Suppressor macrophage (primary cell): ENCODE measurements at regions not wholly inside any gene's neighbourhood (a gene's known extent, or its start where the extent isn't known, plus 50 kb on each side); places are given as distances from the start of the nearest gene placed in this dataset.

Experiments used
- DNase-seq, 4 experiments: peaks; one replicate each; pipeline ENCODE4 v3.0.0-alpha.2; 2020 to 2022

DNA sequence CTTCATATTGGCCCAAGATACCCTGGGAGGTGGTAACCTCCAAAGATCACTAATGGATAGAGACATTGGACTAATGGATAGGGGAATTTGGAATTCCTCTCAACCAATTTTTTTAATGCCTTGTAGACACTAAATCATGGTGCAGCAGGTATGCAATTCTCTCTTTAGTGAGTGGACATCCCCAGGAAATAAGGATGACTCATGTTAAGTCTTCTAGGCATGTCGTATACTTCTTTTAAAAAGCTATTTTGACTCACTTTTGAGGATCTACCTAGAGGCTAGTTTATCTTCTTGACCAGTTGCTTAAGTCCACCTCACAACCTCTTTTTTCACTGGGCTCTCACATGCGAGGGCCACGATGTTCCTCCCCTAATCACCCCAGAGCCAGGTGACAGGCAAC, 211.6 kb upstream of the CDH12 start:
- no peak for DNase-seq

DNA sequence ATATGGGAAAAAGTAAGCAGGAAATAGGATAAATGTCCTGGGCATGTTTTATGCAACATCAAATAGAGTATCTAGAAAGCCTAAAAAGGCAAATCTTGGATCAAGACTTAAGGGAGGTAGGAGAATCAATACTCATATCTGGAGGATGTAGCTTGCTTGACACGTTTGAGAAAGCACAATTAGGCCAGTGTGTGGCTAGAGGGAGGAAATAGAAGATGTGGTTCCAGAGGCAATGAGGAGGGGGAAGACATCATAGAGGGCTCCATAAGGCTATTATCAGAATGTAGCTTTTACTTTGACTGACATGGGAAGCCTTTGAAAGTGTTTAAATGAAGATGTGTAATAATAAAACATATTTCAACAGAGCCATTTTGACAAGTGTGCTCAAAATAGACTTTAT, 200.7 kb upstream of the CDH12 start:
- no peak for DNase-seq

GRCh38 chr5:23042226-23042625, 189.1 kb upstream of the CDH12 start:
- no peak for DNase-seq

DNA sequence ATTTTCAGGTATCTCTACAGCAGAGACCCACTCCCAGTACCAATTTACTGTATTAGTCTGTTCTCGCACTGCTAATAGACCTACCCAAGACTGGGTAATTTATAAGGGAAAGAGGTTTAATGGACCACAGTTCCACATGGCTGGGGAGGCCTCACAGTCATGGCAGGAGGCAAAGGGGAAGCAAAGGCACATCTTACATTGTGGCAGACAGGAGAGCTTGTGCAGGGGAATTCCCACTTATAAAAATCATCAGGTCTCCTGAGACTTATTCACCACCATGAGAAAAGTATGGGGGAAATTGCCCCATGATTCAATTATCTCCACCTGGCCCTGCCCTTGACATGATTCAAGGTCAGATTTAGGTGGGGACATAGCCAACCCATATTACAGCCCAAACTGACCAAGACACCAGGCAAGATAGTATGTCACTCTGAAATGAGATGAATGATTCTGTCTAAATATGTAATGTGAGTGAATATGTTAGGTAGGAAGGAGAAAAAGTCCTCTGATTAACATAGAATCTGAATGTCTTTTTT, 182.5 kb upstream of the CDH12 start:
- DNase-seq, result no peak

DNA sequence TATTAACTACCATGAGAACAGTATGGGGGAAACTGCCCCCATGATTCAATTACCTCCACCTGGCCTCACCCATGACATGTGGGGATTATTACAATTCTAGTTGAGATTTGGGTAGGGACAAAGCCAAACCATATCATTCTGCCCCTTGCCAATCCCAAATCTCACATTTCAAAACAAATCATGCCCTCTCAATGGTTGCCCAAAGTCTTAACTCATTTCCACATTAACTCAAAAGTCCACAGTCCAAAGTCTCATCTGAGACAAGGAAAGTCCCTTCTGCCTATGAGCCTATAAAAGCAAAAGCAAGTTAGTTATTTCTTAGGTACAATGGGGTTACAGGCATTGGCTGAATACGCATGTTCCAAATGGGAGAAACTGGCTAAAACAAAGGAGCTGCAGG, 180.7 kb upstream of the CDH12 start:
- no peak for DNase-seq

- DNase-seq, result no peak
Observed at GRCh38 chr5:23029290-23029689, 176.1 kb upstream of the CDH12 start.

GRCh38 chr5:23028445-23029021, 175.4 kb upstream of the CDH12 start:
- DNase-seq, result no peak

GRCh38 chr5:23027830-23028229, 174.7 kb upstream of the CDH12 start:
- DNase-seq, result no peak

DNA sequence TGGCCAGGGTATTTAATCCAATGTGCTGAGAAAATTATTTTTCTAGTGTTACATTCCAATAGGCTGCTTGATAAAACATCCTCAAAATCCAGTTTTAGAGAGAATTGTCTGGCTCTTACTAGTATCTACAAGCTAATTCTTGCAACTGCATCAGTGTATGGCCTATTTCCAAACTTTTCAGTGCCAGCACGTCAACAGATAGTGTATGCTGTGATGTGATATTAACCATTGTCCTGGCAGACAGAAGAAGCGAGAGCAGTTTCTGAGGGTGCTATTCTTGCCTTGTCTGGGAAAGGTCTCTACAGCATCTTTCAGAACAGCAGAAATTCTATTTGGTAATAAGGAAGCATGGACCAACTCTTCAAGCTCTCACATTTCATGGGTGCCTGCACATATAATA, 174.2 kb upstream of the CDH12 start:
- no peak for DNase-seq

- no peak for DNase-seq
Observed at GRCh38 chr5:23026252-23027170, 173.4 kb upstream of the CDH12 start.

DNA sequence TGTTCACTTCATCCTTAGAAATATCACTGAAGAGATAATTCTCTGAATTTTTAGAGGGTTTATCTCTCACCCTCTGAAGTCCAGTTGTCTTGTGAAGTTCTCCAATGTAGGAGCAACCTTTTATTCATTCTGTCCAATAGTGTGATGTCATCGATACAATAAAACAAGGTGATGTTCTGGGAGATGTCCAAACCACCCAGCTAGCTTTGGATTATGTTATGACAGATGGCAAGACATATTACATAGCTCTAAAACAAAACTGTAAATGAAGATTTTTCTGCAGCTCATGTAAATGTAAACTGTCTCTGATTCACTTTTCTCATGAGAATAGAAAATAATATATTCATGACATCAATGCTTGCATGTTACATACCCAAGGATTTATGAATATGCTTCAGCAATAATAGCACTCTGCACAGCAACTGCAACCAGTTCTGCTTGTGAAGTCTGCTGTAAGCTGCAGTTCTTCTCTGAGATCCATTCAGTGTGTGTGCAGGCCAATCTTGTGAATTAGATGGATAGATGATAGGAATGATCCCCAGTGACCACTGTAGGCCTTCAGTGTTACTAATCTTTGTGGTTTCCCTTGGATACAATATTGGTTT, 172.6 kb upstream of the CDH12 start:
- no peak for DNase-seq

- DNase-seq, result no peak
Observed at GRCh38 chr5:23024470-23024869, 171.3 kb upstream of the CDH12 start.

DNA sequence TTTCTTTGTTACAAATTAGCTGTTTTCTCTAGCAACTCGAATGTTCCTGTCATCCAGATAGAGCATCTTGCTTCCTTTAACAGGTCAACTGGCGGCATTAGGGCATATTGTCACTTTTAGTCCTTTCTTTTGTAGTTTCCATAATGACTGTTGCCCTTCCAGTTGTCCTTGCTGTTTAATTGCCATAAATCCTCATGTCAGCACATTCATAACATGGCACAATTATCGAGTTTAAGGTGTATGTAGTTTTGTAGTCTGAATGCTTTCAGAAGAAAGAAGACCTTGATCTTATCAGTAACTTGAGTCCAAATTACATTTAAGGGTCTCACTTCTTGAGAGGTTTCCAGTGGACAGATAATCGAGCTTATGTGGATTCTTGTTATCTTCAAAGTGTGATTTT, 161.7 kb upstream of the CDH12 start:
- no peak for DNase-seq

- no peak for DNase-seq
Observed at GRCh38 chr5:23014266-23014665, 161.1 kb upstream of the CDH12 start.

DNA sequence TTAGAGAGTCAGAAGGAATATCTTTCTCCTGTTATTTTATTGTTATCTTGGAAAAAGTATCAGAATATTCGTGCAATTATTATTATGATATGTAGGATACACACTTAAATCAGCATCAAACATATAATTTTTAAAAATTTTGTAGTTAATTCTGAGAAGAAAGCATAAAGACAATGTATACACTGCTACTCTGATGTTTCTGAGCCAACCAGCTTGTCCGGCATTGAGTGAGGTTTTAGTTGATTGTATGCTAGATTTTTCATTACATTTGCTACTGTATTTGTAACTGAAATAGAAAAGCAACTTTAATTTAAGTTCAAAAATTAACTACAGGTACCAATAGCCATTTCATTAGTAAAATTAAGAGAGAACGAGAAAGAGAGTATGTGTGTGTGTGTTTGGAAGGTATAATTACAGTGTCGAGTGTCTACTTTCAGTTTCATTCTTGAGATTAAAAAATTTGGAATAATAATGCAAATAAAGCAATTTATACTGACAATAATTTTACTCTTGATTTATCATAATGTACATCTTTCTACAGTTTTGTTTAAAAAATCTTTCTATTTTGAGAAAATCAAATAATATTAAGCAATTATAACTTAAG, 160.4 kb upstream of the CDH12 start:
- no peak for DNase-seq

GRCh38 chr5:23012842-23013241, 159.7 kb upstream of the CDH12 start:
- no peak for DNase-seq

DNA sequence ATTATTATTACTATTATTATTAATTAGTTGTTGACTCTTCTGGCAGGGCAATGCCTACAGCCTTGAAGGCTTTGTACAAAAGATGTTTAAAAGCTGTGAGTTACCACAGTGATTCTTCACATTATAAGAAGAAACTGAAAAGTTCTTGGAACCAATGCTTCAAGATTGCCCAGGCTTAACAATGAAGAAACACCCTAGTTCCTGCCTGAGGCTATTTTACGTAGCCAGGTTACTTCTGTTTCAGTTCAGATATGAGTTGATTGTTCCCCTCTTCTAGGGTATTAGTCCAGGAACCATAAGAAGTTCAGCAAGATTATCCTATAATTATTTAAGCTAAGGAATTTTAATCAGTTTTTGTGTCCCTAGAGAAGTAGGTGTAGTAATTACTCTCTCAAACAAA, 154.6 kb upstream of the CDH12 start:
- no peak for DNase-seq

DNA sequence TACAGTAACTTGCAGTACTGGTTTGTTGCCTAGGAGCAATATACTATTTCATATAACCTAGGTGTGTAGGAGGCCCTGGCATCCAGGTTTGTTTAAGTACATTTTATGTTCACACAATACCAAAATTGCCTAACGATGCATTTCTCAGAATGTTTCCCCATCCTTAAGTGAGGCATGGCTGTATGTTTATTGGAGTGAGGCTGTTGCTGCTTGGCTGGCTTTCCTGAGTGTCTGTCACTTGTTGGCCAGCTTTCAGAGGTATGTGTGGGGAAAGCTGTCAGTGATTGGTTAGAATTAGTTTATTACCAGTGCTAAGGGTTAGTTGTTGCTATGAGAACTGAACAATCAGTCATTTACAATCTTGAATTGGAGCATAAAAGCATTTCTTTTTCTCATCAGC, 154.1 kb upstream of the CDH12 start:
- DNase-seq, result no peak

DNA sequence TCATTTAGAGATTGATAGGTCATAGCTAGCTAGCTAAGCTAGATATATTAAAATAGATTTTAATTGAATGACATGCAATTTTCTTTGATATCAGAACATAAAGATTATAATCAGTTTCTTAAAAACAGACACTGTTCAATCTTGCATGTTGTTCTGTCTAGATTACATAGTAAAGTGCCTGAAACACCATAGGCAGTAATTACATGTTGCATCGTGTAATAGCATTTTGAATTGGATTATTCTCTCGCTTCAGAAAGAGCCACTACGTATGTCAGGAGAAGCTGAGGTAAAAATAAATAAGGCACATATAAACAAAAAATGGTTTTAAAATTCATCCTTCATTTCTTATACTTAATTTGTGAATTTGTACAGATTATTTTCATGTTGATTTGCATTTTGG, 148.0 kb upstream of the CDH12 start:
- no peak for DNase-seq

DNA sequence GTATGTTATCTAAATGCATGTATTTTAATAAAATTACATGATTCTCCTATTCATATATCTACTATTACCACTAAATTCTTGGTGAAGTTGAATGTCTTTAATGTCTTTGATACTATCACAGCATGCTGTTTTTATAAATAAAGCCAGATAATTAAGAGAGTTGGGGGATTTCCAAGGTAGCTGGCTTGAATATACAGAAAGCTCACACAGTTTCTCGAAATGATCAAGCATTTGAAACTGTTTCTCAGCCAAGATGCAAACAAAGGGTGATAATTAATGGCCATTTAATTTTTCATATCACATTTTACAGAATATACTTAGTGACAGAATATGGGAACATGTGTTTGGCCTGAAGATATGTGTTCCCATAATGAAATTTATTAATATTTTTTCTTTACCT, 145.6 kb upstream of the CDH12 start:
- DNase-seq, result no peak

- no peak for DNase-seq
Observed at GRCh38 chr5:22998362-22998761, 145.2 kb upstream of the CDH12 start.

- DNase-seq, result no peak
Observed at GRCh38 chr5:22988937-22989336, 135.8 kb upstream of the CDH12 start.

- DNase-seq, result no peak
Observed at GRCh38 chr5:22986281-22986680, 133.1 kb upstream of the CDH12 start.
